Keratinocyte (primary cell): ENCODE measurements at regions not wholly inside any gene's neighbourhood (a gene's known extent, or its start where the extent isn't known, plus 50 kb on each side); places are given as distances from the start of the nearest gene placed in this dataset.

Experiments
- DNase-seq: peaks from one replicate; pipeline ENCODE4 v3.0.0-alpha.2; 2011; ENCODE audit warnings: low read depth, missing footprints, low spot score
- FAIRE-seq: peaks from 2 replicates; lab custom pipeline; 2011; peaks lifted over from hg19 to GRCh38; lab: Jason Lieb, UNC
- H2AFZ ChIP-seq: 2 replicates; pipeline ENCODE4 v1.6.0; 2012; ENCODE audit warnings: low read length, control low read depth, inconsistent platforms; ENCODE audit not compliant: control insufficient read depth
- H3K27ac ChIP-seq: 2 replicates; pipeline ENCODE4 v1.5.1; 2011; ENCODE audit warnings: low read length; ENCODE audit not compliant: control insufficient read depth, insufficient read depth
- H3K27me3 ChIP-seq: 3 replicates; pipeline ENCODE4 v1.6.0; 2011; ENCODE audit warnings: low read length; ENCODE audit not compliant: control insufficient read depth, insufficient read depth; ENCODE audit errors: extremely low read depth
- H3K36me3 ChIP-seq, 2 experiments: 2 replicates in 1 of 2; 3 replicates in 1 of 2; pipeline ENCODE4 v1.5.1; 2011; ENCODE audit warnings: low read length in 2 of 2, mild to moderate bottlenecking in 1 of 2; ENCODE audit not compliant: control insufficient read depth in 2 of 2, insufficient read depth in 2 of 2; ENCODE audit errors: extremely low read depth in 1 of 2
- H3K4me1 ChIP-seq: 3 replicates; pipeline ENCODE4 v1.5.1; 2011; ENCODE audit warnings: low read length; ENCODE audit not compliant: control insufficient read depth, insufficient read depth; ENCODE audit errors: extremely low read depth
- H3K4me2 ChIP-seq: 3 replicates; pipeline ENCODE4 v1.6.0; 2011; ENCODE audit warnings: low read depth, low read length; ENCODE audit not compliant: control insufficient read depth, insufficient read depth; ENCODE audit errors: extremely low read depth
- H3K4me3 ChIP-seq, 3 experiments: fragments of 200-600 bp in 1 of 3; sonication (generic) in 1 of 3; 2 replicates in 2 of 3; 3 replicates in 1 of 3; pipeline ENCODE4 v1.5.1; 2011 to 2016; ENCODE audit warnings: low read length in 3 of 3, mild to moderate bottlenecking in 3 of 3, control low read depth in 2 of 3, inconsistent platforms in 1 of 3, low read depth in 1 of 3, mixed read lengths in 1 of 3, mixed run types in 1 of 3, moderate library complexity in 1 of 3; ENCODE audit not compliant: control insufficient read depth in 2 of 3, insufficient read depth in 2 of 3; ENCODE audit errors: extremely low read depth in 1 of 3
- H3K79me2 ChIP-seq: 2 replicates; pipeline ENCODE4 v1.6.0; 2012; ENCODE audit warnings: low read length; ENCODE audit not compliant: control insufficient read depth, insufficient read depth
- H3K9ac ChIP-seq: 3 replicates; pipeline ENCODE4 v1.6.0; 2011; ENCODE audit warnings: low read length; ENCODE audit not compliant: control insufficient read depth, insufficient read depth; ENCODE audit errors: extremely low read depth
- H3K9me1 ChIP-seq: 3 replicates; pipeline ENCODE4 v1.6.0; 2011; ENCODE audit warnings: low read length; ENCODE audit not compliant: control insufficient read depth, insufficient read depth; ENCODE audit errors: extremely low read depth
- H3K9me3 ChIP-seq: 2 replicates; pipeline ENCODE4 v1.5.1; 2012; ENCODE audit warnings: low read depth, low read length; ENCODE audit not compliant: control insufficient read depth
- H4K20me1 ChIP-seq: 3 replicates; pipeline ENCODE4 v1.6.0; 2011; ENCODE audit warnings: low read length; ENCODE audit not compliant: control insufficient read depth, insufficient read depth; ENCODE audit errors: extremely low read depth
- CTCF ChIP-seq, 3 experiments: IDR thresholded peaks in 1 of 3; conservative IDR thresholded peaks in 1 of 3; optimal IDR thresholded peaks in 1 of 3; 2 replicates in 2 of 3; 3 replicates in 1 of 3; pipeline versions ENCODE3 to v1.5.1; 2011; ENCODE audit warnings: low read length in 3 of 3, mild to moderate bottlenecking in 3 of 3, moderate library complexity in 2 of 3, control low read depth in 1 of 3, inconsistent platforms in 1 of 3; ENCODE audit not compliant: insufficient read depth in 2 of 3; ENCODE audit errors: extremely low read depth in 1 of 3
- EZH2 ChIP-seq: IDR thresholded peaks from one replicate; pipeline ENCODE4 v1.6.1; 2012; ENCODE audit warnings: inconsistent platforms, mild to moderate bottlenecking, low read length, moderate library complexity
- dilution Hi-C: fragments of 300-500 bp; cut with MboI; formaldehyde crosslinking; loops from one replicate; pipeline ENCODE4 v1.7.0; 2020; ENCODE audit warnings: low sequenced_read_pairs; ENCODE audit not compliant: extremely low pct_ligation_motif_present

GRCh38 chr4:188986271-188986689, 847.0 kb downstream of the TRIML1 start:
- DNase-seq = no peak
- H4K20me1 ChIP-seq = no peaks in the 10 kb centered on the region
- no peak overlapping the region for H3K4me2 ChIP-seq
- no peak overlapping the region for H3K4me3 ChIP-seq
- no peak overlapping the region for H3K27ac ChIP-seq
- dilution Hi-C loops = no loop called here
- H3K27me3 ChIP-seq = no peaks in the 10 kb centered on the region
- FAIRE-seq = no peak
- H3K9ac ChIP-seq = no peak overlapping the region
- H3K79me2 ChIP-seq = no peaks in the 10 kb centered on the region
- H3K9me1 ChIP-seq = no peaks in the 10 kb centered on the region
- H3K36me3 ChIP-seq = no peaks in the 10 kb centered on the region
- H2AFZ ChIP-seq = no peak overlapping the region
- no peaks in the 10 kb centered on the region for H3K4me1 ChIP-seq
- no peaks in the 10 kb centered on the region for H3K9me3 ChIP-seq
- TF ChIP-seq CTCF (optimal IDR thresholded peaks at IDR 0.05 in 1 of 3, IDR thresholded peaks at IDR 0.05 in 1 of 3, conservative IDR thresholded peaks at IDR 0.05 in 1 of 3; ENCODE audit: extremely low read depth in 1 of 3, insufficient read depth in 2 of 3, low read length in 3 of 3) (no peak), EZH2 (no peak)

- no peak overlapping the region for H3K9ac ChIP-seq
- dilution Hi-C loops = no loop called here
- no peak overlapping the region for H3K27ac ChIP-seq
- no peaks in the 10 kb centered on the region for H3K9me1 ChIP-seq
- H3K4me2 ChIP-seq = no peak overlapping the region
- no peaks in the 10 kb centered on the region for H3K27me3 ChIP-seq
- no peak overlapping the region for H2AFZ ChIP-seq
- H3K9me3 ChIP-seq = no peaks in the 10 kb centered on the region
- H4K20me1 ChIP-seq = no peaks in the 10 kb centered on the region
- H3K36me3 ChIP-seq = no peaks in the 10 kb centered on the region
- FAIRE-seq = no peak
- H3K4me1 ChIP-seq = no peaks in the 10 kb centered on the region
- no peaks in the 10 kb centered on the region for H3K79me2 ChIP-seq
- DNase-seq = no peak
- H3K4me3 ChIP-seq = no peak overlapping the region
- TF ChIP-seq EZH2 (no peak), CTCF (optimal IDR thresholded peaks at IDR 0.05 in 1 of 3, IDR thresholded peaks at IDR 0.05 in 1 of 3, conservative IDR thresholded peaks at IDR 0.05 in 1 of 3; ENCODE audit: extremely low read depth in 1 of 3, insufficient read depth in 2 of 3, low read length in 3 of 3) (no peak)
Measured at GRCh38 chr4:188987011-188987410, 847.8 kb downstream of the TRIML1 start.
